Bone marrow (tissue), 2 donors: ENCODE measurements at regions not wholly inside any gene's neighbourhood (a gene's known extent, or its start where the extent isn't known, plus 50 kb on each side); places are given as distances from the start of the nearest gene placed in this dataset.

ENCODE experiments used
- DNase-seq, 2 donors: peaks; one replicate each; lab custom pipeline; 2025; lab: John Stamatoyannopoulos, UW

GRCh38 chr3:164572436-164572835, 505.9 kb downstream of the SI start:
- no peak for DNase-seq

GRCh38 chr3:164550857-164551256, 527.4 kb downstream of the SI start:
- DNase-seq: no peak

- DNase-seq: no peak
Observed at GRCh38 chr3:164539215-164539614, 539.1 kb downstream of the SI start.

DNA sequence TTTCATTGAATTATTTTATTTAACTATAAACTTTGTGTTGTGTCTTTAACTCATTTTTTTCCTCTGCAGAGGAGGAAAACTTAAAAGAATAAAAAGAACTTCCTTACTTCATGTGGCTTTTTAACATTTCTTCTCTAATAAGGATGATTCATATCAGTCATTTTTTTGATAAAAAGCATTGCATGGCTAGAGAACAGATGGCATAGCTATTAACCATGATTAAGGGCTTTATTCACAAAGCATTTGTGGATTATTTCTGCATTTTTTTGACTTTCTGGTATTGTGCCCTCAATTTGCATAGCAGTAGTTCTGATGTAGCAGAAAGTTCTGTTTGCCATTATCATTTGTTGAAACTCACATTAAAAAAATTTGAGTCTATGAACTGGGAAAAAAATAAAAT, 540.8 kb downstream of the SI start:
- no peak for DNase-seq

DNA sequence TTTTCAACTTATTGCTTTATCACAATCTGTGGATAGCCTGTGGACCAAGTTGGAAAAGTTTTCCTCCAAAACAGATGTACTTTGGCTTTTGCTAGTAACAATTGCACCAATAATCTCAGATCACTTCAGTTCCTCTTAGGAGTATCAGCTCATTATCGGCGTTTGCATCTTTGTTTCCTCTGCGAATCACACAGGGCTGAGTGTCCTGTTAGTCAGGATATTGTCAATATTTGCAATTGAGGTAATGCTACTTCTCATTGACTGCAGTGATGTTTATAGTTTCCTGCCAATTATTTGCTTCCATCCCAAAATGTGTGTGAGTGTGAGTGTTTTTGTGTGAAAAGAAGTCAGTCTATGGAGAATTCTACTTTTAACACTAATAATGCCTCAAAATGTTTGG, 545.0 kb downstream of the SI start:
- no peak for DNase-seq

GRCh38 chr3:164526250-164526649, 552.0 kb downstream of the SI start:
- DNase-seq: no peak

DNA sequence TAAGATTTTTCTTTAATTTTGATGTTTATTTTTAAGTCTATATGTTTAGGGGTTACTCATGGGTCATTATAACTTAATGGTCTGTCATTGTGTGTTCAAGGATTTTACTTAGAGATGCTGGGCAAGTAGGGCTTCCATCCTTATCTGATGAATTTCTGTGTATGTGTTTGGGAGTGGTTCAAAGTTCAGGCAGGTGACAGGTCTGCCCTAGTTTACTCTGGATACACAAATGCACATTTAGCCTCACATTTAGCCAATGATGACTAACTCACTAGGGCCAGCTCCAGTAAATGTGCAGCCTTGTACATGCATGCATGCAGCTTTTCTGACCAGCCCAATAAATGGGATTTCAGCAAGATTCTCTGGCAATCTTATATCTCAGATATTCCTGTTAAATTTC, 554.1 kb downstream of the SI start:
- DNase-seq: no peak

GRCh38 chr3:164522073-164522763, 556.1 kb downstream of the SI start:
- no peak for DNase-seq

- DNase-seq: no peak
Observed at GRCh38 chr3:164521644-164522043, 556.7 kb downstream of the SI start.

- DNase-seq: no peak
Observed at GRCh38 chr3:164521139-164521538, 557.2 kb downstream of the SI start.

DNA sequence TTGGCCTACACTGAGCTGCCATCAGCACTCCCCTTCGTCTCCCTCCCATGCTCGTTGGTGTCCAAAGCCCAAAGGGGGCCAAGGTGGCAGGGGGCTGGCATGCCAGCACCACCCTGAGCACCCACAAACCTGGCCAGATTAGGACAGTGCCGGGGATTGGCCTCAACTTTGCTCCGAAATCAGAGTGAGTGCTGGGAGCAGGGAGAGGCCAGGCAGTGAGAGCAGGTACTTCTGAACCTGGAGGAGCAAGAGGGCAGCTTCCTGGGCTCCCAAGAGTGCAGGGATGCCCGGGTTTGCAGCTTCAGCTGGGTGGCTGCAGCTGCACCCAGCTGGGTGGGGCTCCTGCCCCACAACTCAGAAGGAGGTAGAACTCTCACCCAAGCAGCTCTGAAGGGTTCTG, 563.0 kb downstream of the SI start:
- DNase-seq: no peak

DNA sequence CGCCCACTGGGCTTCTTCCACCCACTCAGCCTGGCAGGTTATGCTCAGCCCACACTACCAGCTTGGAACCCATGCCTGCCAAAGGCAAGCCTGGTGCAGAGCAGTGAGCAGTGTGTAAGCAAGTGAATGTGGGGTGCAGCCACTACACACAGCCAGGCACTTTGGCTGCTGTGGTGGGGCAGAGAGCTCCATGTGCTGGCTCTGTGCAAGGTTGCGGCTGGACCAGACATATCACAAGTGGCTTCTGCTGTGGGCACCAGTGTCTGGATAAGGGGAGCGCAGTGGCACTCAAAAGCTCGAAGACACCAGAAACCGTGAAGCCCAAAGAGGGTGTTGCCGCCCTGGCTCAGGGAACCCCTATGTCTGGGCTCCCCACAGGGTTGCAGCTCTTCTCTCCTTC, 563.7 kb downstream of the SI start:
- no peak for DNase-seq

DNA sequence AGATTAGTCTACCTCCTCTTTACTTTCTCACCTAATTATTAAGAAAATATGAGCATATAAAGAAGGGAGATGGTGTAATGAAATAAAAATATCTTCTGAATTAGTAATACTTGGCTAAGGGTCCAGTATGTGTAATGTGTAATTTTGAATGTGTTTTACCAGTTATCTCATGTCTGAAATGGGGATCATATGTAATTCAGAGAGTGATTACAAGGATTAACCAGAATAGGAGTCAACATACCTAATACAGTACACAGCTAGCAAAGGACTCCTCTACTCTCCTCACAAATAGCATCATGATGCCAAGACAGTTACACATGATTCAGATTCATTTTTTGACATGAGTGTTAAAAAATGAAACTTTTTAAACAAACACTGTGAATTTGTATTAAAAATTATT, 570.4 kb downstream of the SI start:
- no peak for DNase-seq

DNA sequence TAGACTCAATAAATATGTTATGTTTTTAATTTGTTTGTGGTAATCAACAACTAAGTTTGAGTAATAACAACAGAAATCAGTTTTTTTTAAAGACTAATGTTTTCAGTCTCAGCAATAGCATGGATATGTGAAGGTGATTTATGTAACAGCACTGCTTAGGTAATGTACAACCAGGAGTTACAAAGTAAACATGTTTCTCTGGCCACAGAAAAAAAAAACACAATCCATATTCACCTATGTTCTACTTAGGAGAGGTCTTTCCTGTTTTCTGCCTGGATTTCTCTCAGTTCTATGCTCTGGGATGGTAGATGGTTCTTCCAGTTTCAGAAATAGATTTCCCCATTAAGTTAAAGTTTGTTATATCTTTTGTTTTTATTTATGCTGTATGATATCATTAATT, 579.4 kb downstream of the SI start:
- DNase-seq: no peak

GRCh38 chr3:164488893-164489292, 589.4 kb downstream of the SI start:
- no peak for DNase-seq

DNA sequence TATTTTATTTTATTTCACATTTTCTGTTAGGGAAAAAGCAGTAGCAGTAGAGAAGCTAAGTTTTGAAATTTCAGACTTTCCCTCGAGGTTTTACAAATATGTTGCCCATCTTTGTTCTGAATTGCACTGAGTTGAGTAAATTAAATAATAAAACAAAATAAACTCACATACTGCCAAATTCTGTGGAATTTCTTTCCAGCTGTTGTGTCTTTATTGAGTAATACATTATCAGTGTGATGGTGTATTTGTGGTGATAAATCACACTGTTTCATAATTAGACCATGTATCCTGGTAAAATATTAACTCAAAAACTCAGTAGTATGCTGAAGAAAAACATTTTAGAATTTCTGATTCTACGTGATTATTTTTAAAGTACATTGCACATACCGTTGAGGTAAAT, 592.1 kb downstream of the SI start:
- DNase-seq: no peak

DNA sequence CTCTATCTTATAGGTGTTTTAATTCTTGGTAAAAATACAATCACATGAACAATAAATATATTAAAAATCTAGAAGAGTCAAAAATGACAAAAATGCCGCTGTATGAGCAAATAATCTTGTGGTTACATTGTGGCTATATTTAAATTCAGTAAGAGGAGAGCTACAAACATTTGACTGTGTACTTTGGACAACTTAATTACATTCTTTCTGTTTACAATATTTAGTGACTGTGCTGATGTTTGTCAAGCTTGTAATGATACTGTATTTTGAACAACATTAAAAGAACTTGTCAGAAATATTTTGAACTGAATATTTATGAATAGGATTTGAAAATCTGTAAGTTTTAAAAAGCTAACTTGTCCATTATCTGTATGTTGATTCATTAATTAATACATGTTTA, 598.3 kb downstream of the SI start:
- DNase-seq: no peak

DNA sequence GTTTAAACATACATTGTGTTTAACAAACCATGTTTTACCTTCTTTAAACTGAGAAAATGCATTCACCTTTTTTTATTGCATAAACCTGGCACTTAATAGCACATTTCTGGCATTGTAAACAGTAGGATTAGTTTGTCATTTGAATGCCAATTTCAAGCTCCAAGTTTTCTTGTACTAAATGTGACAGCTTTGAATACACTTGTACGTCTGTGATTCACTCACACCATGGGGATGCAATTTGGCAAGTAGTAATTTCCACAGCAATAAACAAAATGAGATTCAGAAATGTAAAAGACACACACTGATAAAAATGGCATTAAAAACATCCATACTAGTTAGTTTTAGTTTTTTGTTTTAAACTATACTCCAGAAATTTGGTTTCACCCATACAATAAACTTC, 598.9 kb downstream of the SI start:
- DNase-seq: no peak

- no peak for DNase-seq
Observed at GRCh38 chr3:164478323-164478722, 600.0 kb downstream of the SI start.

DNA sequence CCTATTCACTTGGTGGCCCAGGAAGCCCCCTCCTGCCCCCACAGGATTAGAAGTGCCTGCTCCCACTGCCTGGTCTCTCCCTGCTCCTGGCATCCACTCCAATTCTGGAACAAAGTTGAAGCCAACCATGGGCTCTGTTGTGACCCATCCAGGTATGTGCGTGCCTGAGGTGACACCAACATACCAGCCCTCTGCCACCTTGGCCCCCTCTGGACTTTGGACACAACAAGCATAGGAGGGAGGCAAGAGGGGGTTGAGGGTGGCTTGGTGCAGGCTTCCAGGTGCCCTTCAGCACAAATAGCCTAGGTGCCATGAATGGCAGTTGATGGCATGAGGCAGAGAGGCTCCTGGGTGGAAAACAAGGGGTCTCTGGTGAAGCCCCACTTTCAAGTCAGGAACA, 600.9 kb downstream of the SI start:
- no peak for DNase-seq

DNA sequence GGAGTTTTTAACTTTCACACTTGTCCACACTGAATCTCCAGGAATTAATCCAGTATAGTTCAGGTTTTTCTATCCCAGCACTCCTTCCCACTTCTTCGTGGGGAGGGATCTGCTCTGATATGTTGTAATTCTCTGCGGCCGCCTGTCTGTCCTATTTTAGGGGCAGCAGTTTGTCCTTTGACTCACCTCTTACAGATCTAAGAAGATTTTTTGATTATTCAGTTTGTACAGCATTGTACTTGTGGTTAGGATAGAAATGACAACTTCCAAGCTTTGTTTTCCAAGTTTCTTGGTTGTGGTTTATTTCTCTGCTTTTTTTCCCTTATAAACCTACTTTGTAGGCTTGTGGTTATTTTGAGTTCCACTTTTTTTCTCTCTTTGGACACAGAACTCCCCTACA, 601.7 kb downstream of the SI start:
- DNase-seq: no peak

DNA sequence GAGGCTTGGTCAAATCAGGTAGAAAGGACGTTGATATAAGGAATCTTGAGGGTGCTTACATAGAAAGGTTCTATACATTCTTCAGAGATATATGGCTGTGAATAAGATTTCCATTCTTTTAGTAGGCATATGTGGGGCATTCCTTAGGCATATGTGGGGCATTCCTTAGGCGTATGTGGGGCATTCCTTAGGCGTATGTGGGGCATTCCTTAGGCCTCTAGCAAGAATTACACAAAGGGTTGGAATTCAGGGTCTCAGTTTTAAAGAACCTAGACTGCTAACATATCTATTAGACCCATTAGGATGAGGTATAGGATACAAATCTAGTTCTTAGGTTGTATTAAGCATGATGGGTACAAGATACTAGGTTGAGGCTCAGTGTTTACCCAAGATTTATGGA, 607.8 kb downstream of the SI start:
- DNase-seq: no peak

- DNase-seq: no peak
Observed at GRCh38 chr3:164468055-164468454, 610.2 kb downstream of the SI start.

DNA sequence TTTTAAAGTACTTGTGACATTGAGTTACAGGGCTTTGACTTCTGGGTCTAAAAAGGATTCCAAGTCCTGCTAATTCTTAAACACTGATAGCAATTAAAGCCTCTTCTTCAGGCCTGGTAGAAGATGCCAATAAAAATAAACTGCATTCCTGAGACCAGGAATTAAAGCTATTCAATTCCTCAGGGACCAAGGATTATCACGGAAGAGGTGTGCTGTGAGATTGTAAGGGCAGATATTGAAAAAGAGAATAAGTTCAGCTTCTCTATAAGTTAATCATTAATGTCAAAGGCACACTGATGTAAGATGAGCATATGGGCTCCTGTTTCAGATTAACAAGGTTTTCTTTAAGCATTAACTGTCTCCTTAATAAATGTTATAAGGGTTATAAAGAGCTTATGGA, 611.3 kb downstream of the SI start:
- DNase-seq: no peak

DNA sequence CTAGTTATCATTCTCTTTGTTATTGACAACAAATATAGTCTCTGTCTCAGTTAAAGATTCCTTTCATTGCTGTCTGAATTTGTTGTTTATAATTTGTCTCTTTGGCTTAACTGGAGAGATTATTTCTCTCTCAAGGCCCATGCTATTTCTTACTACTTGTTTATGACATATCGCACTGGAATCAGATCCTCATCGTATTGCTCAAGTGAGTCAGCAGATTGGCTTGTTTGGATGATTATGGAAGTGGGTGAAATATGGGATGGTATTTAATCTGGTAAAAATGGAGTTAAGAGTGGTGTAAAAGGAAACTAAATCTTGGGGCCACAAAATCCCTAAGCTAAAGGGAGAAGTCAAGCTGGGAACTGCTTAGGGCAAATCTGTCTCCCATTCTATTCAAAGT, 613.1 kb downstream of the SI start:
- no peak for DNase-seq
